ENCODE measurements at regions not wholly inside any gene's neighbourhood (a gene's known extent, or its start where the extent isn't known, plus 50 kb on each side); places are given as distances from the start of the nearest gene placed in this dataset.

DNA sequence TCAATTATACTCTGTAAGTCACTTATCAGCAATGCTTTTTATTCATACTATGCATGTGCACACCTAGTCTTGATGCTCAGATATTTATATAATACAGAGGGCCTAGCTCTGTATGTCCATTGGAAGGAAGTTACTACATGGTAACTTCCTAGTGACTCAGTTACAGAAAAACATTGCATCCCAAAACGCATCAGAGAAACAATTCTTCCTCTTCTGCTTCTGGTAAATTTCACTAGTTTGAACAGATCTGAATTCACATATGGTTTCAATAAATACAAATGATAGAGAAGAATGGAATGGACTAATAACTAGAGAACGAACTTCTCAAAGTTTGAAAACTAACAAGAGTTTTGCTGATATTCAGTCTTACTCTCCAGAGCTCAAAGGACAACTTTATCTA is 811.3 kb upstream of the ADGRL2 start:
- POLR2A ChIA-PET = no interaction called here
- Mint-ChIP-seq H3K27me3 (ENCODE audit: insufficient read depth, unreplicated experiment) (no peaks in the 10 kb centered on the region), H3K4me1 (ENCODE audit: low read depth, unreplicated experiment) (no peaks in the 10 kb centered on the region), H3K4me3 (ENCODE audit: unreplicated experiment) (no peak overlapping the region), H3K36me3 (ENCODE audit: insufficient read depth, unreplicated experiment) (no peaks in the 10 kb centered on the region), H3K27ac (ENCODE audit: unreplicated experiment) (no peak overlapping the region), H3K9me3 (ENCODE audit: unreplicated experiment) (no peaks in the 10 kb centered on the region)
- H3K27me3 ChIP-seq (replicated peaks; ENCODE audit: control insufficient read depth, insufficient read depth, low read length) = no peaks in the 10 kb centered on the region
- H3K4me1 ChIP-seq = no peaks in the 10 kb centered on the region
- DNase-seq = no peak
- BruUV-seq (replicated peaks) = no TSS peak
- TF ChIP-seq, protein P1, sequence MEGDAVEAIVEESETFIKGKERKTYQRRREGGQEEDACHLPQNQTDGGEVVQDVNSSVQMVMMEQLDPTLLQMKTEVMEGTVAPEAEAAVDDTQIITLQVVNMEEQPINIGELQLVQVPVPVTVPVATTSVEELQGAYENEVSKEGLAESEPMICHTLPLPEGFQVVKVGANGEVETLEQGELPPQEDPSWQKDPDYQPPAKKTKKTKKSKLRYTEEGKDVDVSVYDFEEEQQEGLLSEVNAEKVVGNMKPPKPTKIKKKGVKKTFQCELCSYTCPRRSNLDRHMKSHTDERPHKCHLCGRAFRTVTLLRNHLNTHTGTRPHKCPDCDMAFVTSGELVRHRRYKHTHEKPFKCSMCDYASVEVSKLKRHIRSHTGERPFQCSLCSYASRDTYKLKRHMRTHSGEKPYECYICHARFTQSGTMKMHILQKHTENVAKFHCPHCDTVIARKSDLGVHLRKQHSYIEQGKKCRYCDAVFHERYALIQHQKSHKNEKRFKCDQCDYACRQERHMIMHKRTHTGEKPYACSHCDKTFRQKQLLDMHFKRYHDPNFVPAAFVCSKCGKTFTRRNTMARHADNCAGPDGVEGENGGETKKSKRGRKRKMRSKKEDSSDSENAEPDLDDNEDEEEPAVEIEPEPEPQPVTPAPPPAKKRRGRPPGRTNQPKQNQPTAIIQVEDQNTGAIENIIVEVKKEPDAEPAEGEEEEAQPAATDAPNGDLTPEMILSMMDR (IDR thresholded peaks at IDR 0.05; ENCODE audit: insufficient read depth in 1 of 2, low read depth in 1 of 2, low read length in 1 of 2, severe bottlenecking in 1 of 2, unreplicated experiment in 1 of 2) = no peak
- H3K9me3 ChIP-seq = no peaks in the 10 kb centered on the region
- H3K4me3 ChIP-seq (ENCODE audit: low read depth, low read length) = no peak overlapping the region
- H3K36me3 ChIP-seq (ENCODE audit: control insufficient read depth, insufficient read depth, low read length) = no peaks in the 10 kb centered on the region
- intact Hi-C loops (cut with micrococcal nuclease; ENCODE audit: unreplicated experiment) = no loop called here
- CTCF ChIA-PET = no interaction called here

DNA sequence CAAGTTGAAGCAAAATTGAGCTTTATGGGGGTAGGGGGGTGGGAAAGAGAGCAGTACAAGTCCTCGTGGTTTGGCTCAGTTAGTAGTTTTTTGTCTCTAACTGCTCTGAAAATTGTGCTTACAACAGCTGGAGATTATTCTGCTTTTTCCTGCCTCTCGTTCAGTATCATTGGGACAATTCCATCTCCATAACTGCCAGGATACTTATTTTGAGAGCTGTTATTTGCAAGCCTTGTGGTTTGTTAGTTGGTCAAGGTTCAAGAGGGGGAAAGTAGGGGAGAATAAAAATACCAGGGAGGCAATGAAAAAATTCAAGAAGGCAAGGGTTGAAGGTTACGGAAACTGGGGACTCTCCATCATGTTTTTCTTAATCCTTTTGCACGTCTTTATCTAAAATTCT is 811.8 kb upstream of the ADGRL2 start:
- TF ChIP-seq, protein P1 (IDR thresholded peaks at IDR 0.05; ENCODE audit: insufficient read depth in 1 of 2, low read depth in 1 of 2, low read length in 1 of 2, severe bottlenecking in 1 of 2, unreplicated experiment in 1 of 2) = no peak
- H3K27ac Mint-ChIP-seq (ENCODE audit: unreplicated experiment) = no peak overlapping the region
- no peaks in the 10 kb centered on the region for H3K27me3 ChIP-seq (replicated peaks; ENCODE audit: control insufficient read depth, insufficient read depth, low read length)
- ChIA-PET CTCF (no interaction called here), POLR2A (no interaction called here)
- H3K4me3 ChIP-seq (ENCODE audit: low read depth, low read length) = no peak overlapping the region
- H3K9me3 ChIP-seq = no peaks in the 10 kb centered on the region
- H3K36me3 ChIP-seq (ENCODE audit: control insufficient read depth, insufficient read depth, low read length) = no peaks in the 10 kb centered on the region
- intact Hi-C loops (cut with micrococcal nuclease; ENCODE audit: unreplicated experiment) = no loop called here
- H3K9me3 Mint-ChIP-seq (ENCODE audit: unreplicated experiment) = no peaks in the 10 kb centered on the region
- no TSS peak for BruUV-seq (replicated peaks)
- H3K27me3 Mint-ChIP-seq (ENCODE audit: insufficient read depth, unreplicated experiment) = no peaks in the 10 kb centered on the region
- no peaks in the 10 kb centered on the region for H3K4me1 ChIP-seq
- H3K36me3 Mint-ChIP-seq (ENCODE audit: insufficient read depth, unreplicated experiment) = no peaks in the 10 kb centered on the region
- H3K4me1 Mint-ChIP-seq (ENCODE audit: low read depth, unreplicated experiment) = no peaks in the 10 kb centered on the region
- no peak for DNase-seq
- H3K4me3 Mint-ChIP-seq (ENCODE audit: unreplicated experiment) = no peak overlapping the region

DNA sequence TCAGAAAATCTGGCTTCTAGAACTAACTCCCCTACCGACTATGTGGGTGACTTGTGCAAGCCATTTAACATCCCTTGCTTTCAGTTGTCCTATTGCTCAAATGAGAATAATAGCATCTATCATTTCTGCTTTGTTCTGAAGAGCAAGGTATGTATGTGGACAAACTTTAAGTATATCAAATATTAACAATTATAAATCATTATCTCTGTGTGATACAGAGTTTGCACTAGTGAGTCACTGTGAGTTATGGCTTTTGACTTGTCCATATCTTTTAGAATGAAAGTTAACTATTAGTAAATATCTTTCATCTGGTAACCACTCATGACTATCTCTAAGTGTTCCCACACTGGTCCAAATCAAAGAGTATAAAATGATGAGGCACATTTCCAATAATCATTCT is 812.9 kb upstream of the ADGRL2 start:
- intact Hi-C loops (cut with micrococcal nuclease; ENCODE audit: unreplicated experiment) = no loop called here
- Mint-ChIP-seq H3K9me3 (ENCODE audit: unreplicated experiment) (no peaks in the 10 kb centered on the region), H3K27ac (ENCODE audit: unreplicated experiment) (no peak overlapping the region), H3K4me3 (ENCODE audit: unreplicated experiment) (no peak overlapping the region), H3K27me3 (ENCODE audit: insufficient read depth, unreplicated experiment) (no peaks in the 10 kb centered on the region), H3K36me3 (ENCODE audit: insufficient read depth, unreplicated experiment) (no peaks in the 10 kb centered on the region), H3K4me1 (ENCODE audit: low read depth, unreplicated experiment) (no peaks in the 10 kb centered on the region)
- no peaks in the 10 kb centered on the region for H3K27me3 ChIP-seq (replicated peaks; ENCODE audit: control insufficient read depth, insufficient read depth, low read length)
- no peaks in the 10 kb centered on the region for H3K9me3 ChIP-seq
- H3K4me1 ChIP-seq = no peaks in the 10 kb centered on the region
- H3K36me3 ChIP-seq (ENCODE audit: control insufficient read depth, insufficient read depth, low read length) = no peaks in the 10 kb centered on the region
- ChIA-PET CTCF (no interaction called here), POLR2A (no interaction called here)
- DNase-seq = no peak
- no TSS peak for BruUV-seq (replicated peaks)
- no peak overlapping the region for H3K4me3 ChIP-seq (ENCODE audit: low read depth, low read length)
- TF ChIP-seq, protein P1 (IDR thresholded peaks at IDR 0.05; ENCODE audit: insufficient read depth in 1 of 2, low read depth in 1 of 2, low read length in 1 of 2, severe bottlenecking in 1 of 2, unreplicated experiment in 1 of 2) = no peak

All from Caco-2 (cell line).